HG02840 (cell line): ENCODE measurements at regions not wholly inside any gene's neighbourhood (a gene's known extent, or its start where the extent isn't known, plus 50 kb on each side); places are given as distances from the start of the nearest gene placed in this dataset.
"Not testable (repeated sequence)": the region's sequence is repeated elsewhere in the genome, so short reads cannot be mapped to it uniquely, and the experiment has no call there.

ENCODE experiments used
- ATAC-seq: cut with Tn5 transposase; IDR thresholded peaks from one replicate; pipeline ENCODE4 v1.9.1; 2021; ENCODE audit warnings: mild to moderate bottlenecking, moderate library complexity, moderate number of reproducible peaks; ENCODE audit not compliant: unreplicated experiment, low FRiP score

DNA sequence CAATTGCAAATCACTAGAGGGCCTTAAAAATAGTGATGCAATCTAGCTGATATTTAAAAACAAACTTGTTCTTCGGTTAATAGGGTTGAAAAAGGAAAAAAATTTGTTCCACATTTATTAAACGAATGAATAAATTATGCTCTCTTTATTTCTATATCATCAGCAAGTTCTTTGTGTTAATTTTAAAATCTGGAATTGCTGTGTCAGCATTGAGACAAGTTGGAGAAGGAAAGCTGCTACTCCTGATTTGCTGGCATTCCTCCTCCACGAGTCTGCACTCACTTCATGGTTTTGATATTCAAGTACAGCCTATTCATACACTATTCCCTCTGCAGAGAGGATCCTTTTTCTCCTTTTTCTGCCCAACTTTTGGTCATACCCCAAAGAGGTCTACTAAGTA is 117.6 kb downstream of the MRPL39 start:
- no peak for ATAC-seq

DNA sequence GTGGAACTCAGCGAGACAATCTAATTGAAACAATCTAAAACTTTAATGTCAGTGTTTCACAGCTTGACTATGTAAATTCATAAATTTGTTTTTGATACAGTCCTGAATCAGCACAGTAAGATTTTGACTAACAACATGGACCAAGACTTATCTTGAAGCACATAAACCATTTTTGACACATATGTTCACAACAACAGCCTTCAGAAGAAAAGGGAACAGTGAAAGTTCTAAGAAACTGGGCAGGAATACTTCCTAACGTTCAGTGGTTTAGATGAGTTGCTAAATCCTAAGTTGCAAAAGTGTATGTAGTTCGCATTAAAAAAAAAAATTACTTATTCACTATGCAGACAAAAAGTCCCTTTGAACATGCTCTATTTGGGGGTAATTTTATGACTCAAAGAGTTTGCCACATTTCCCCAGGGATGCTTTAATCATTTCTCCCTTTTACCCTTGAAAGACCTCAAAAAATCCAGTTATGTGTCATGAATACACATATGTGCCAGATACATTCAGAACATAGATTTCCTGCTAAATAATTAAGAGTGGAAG is 120.2 kb downstream of the MRPL39 start:
- ATAC-seq = peak; percentile 71

DNA sequence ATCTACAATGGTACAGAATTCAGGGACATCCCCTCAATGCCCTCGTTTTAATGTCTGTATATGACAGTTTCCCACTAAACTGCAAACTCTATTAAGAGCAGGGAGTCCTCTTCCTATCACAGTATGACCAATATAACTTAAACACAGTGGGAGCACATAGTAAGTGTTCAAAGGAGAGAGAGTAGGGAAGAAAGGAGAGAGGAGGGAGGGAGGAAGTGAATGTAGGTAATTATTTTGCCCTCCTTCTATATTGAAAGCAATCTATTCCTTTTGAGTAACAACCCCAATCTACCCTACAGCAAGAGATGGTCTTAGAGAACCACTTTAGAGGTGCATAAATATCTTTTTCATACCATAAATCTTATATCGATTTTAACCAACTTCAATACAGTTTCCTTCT is 121.4 kb downstream of the MRPL39 start:
- no peak for ATAC-seq

DNA sequence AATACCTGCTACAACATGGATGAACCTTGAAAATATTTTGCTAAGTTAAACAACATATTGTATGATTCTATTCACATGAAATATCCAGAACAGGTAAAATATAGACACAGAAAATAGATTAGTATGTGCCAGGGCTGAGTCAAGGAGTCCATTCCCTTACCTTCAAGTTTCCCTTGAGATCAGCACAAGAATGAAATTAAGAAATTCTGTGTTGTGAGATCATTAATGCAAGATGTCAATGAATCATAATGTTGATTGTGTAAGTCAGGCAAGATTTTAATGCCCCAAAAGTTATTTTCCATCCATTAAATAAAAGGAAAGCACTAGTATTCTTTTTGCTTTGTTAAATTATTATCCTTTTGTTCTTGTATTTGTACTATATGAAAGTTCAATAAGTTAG is 139.4 kb downstream of the MRPL39 start:
- ATAC-seq = no peak

DNA sequence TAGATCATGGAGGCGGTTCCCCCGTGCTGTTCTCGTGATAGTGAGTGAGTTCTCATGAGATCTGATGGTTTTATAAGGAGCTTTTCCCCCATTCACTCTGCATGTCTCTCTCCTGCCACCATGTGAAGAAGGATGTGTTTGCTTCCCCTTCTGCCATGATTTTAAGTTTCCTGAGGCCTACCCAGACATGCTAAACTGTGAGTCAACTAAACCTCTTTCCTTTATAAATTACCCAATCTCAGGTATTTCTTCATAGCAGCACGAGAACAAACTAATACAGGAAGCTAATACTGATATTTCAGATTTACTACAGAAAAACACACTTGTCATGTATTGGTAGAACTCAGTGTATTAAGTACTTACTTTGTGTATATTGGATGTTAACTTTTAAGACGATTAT is 140.2 kb downstream of the MRPL39 start:
- not testable (repeated sequence) for ATAC-seq

DNA sequence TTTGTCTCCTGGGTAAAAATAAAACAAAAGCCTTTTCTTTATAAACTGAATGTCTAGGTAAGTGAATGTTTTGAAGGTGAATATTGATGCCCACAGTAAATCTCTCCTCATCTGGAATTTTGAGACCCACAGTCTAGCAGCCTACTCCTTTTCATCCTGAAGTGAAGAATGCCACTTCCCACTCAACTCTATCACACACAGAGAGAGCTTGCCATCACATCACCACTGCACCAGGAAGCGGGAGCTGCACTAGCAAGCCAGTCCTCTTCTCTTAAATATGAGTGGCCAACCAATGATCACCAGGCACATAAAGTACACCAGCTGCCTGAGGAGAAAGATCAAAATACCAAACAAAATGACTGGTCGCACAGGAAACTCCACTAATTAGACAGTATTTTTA is 140.8 kb downstream of the MRPL39 start:
- no peak for ATAC-seq

DNA sequence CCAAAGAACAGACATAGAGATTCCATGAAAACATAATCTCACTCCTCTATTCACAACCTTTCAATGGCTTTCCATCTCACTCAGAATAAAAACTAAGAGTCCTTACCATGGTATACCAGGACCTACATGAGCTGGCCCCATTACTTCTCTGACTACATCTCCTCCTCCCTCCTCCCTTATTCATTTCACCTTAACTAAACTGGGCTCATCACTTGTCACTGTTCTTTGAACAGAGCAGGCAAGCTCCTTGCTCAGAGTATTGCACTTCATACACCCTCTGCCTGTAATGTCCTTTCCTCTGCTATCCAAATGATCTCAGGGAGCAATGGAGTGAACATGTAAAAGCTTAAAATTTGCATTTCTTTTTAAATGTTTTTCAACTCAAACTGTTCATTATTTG is 142.0 kb downstream of the MRPL39 start:
- ATAC-seq = no peak

DNA sequence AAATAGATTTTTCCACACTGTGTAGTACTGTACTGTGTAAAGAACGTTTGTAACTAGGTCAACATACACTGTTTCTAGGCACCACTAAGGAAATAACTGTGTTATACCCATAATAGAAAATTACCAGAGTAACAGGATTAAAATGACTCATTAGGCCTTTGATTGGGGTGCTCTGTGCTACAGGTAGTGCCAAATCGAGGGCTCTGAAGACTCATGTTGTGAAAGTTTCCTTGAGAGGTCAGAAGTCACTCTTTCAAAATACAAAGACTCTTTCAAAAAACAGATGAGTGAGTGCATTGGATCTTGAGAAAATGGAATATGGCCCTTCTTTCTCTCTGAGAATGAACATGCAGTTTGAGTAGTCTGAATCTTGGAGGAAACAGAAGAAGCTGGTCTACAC is 143.0 kb downstream of the MRPL39 start:
- ATAC-seq = no peak

DNA sequence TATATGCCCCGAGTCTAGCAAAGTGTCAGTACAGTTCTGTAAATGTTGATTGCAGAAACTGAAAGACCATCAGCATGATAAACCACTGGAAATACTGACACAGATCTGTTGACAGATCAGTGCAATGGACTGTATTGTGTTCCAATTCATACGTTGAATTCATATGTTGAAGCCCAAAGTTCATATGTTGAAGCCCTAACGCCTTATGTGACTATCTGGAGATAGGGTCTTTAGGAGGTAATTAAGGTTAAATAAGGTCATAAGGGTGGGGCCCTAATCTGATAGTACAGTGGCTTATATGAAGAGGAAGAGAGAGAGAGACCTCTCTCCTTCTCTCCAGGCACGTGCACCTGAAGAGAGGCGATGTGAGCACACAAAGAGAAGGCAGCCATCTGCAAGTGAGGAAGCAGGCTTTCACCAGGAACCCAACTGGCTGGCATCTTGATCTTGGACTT is 144.7 kb downstream of the MRPL39 start:
- no peak for ATAC-seq

DNA sequence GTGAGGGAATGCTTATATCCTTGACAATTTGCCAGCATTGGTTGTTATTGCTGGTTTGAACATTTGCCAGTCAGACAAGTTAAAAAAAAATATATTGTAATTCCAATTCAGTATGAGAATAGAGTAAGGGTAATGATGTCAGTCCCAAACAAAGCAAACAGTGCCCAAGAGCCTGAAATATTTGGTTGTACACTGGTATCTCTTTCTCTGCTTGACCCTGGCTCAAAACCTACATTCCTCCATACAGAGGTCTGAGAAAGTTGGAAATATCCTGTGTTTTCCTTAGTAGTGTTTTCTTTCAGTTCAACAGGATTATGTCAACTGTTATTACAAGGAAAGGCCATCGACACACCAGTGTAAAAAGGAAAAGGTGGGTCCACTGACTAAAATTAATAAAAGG is 145.6 kb downstream of the MRPL39 start:
- ATAC-seq = no peak

DNA sequence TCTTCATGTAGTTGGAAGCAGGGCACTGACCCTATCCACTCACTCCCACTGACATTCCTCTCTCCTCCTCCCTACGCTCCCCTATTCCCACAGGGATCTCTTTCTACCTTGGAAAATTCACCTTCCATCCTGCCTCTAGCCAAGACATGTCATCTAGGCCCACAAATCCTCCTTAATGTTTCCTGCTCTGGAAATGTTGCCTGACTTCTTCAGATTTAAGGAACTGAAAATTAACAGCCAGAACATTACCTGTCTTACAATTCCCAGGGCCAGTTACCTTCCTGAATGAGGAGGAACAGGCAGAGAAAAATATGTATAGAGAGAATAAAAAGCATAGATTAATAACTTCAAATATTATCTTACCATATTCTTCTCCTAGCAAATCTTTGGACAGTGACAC is 147.3 kb downstream of the MRPL39 start:
- ATAC-seq = no peak

DNA sequence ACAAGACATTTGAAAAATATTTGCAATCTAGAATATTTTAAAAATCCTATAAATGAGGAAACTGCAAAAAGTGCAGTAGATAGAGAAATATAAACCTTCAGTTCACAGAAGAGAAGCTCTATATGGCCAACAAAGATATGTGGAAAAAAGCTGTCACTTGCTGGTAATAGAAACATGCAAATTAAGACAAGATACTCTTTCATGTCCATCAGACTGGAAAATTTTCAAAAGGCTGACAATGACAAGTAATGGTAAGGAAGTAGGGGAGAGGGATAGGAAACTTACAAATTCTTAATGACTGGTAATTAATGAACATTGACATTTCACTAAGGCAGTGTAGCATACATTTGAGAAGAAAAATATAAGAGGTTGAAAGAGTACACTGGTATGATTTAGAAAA is 147.9 kb downstream of the MRPL39 start:
- ATAC-seq = no peak

DNA sequence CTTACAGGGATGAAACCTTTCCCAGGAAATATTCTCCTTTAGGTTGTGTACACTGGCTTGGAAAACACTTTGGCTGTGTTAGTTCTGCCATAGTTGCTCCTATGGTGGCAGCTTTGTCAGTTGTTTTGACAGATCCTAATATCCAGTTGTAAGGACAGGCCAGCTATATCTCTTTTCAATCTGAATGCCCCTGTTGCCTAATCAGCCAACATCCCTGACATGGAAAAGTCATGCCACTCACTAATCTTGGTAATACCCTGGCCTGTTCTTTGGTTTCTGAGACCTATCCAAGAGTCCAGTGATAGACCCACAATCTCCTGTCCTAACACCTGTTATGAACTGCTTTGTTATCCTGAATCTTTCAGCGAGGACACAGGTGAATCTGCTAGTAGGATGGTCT is 148.8 kb downstream of the MRPL39 start:
- no peak for ATAC-seq

DNA sequence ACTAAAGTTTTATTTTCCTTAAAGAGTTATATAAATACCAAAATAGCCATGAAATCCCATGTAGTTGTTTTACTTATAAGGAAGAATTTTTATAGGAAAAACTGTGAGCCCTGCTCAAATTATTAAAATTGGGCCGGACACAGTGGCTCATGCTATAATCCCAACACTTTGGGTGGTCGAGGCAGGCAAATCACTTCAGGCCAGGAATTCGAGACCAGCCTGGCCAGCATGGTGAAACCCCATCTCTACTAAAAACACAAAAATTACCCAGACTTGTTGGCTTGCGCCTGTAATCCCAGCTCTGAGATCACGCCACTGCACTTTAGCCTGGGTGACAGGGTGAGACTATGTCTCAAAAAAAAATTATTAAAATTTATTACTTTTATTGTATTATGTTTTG is 149.3 kb downstream of the MRPL39 start:
- ATAC-seq = no peak

DNA sequence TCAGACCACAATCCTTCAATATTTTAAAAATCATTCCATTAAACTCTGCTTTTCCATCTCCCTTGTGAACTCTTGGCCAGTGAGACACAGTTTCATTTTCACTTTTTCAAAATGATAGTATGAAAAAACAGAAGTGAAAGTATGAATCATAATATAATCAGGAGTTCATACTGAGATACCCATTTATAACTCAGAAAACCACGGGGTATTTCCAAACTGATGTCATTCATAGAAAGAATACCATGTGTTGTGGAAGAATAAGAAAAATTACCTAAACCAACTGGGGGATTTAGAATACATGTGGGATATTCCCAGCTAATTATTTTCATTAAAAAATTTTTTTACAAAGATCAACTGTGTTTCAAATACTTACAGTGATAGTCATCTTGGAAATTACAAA is 149.9 kb downstream of the MRPL39 start:
- ATAC-seq = no peak

DNA sequence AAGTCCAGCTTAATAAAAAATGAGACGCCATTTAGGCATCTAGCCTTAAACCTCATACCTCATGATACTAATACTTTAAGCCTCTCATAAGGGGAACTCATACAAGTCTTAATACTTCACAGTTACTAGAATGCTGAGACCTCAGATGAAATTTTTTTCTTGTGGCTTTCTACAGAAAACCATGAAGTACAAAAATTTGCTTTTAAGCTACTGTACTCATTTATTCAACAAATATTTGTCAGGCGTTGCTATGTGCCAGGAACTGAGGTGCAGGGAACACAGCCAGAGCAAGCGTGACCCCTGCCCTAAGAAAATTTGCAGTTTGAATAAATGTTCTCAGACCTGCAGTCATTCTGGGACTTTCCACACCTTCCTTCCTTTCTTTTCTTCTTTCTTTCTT is 150.6 kb downstream of the MRPL39 start:
- ATAC-seq = no peak

DNA sequence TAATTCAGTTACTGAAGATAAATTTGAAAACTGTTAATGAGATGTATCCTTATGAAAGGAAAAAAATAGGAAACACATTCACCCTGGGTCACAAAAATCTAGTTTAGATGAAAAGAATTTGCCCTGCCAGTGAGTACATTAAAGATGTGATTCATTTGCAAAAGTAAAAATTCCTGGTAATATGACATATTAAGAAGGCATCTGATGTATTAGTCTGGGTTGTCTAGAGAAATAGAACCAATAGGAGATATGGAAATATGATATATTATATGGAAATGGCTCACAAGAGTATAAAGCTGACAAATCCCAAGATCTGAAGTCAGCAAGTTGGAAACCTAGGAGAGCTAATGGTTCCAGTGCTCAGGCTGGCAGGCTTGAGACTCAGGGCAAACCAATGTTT is 153.8 kb downstream of the MRPL39 start:
- no peak for ATAC-seq

DNA sequence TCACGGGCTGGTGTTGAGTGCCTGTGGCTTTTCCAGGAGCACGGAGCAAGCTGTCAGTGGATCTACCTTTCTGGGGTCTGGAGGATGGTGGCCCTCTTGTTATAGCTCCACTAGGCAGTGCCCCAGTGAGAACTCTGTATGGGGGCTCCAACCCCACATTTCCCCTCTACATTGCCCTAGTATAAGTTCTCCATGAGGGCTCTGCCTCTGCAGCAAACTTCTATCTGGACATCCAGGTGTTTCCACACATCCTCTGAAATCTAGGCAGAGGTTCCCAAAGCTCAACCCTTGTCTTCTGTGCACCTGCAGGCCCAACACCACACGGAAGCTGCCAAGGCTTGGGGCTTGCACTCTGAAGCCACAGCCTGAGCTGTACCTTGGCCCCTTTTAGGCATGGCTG is 157.3 kb downstream of the MRPL39 start:
- ATAC-seq = no peak

DNA sequence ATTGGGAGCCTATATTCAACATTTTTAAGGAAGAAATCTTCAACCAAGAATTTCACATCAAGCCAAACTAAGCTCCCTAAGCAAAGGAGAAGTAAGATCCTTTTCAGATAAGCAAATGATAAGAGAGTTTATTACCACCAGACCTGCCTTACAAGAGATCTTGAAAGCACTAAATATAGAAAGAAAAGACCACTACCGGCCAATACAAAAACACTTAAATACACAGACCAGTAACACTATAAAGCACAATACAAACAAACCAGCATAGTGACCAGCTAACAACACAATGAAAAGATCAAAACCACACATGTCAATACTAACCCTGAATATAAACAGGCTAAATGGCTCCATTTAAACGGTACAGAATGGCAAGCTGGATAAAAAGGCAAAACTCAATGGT is 165.4 kb downstream of the MRPL39 start:
- ATAC-seq = no peak

DNA sequence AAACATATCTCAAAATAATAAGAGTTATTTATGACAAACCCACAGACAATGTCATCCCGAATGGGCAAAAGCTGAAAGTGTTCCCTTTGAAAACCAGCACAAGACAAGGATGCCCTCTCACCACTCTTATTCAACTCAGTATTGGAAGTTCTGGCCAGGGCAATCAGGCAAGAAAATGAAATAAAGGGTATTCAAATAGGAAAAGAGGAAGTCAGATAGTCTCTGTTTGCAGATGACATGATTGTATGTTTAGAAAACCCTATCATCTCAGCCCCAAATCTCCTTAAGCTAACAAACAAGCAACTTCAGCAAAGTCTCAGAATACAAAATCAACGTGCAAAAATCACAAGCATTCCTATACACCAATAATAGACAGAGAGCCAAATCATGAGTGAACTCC is 169.8 kb downstream of the MRPL39 start:
- ATAC-seq = not testable (repeated sequence)

DNA sequence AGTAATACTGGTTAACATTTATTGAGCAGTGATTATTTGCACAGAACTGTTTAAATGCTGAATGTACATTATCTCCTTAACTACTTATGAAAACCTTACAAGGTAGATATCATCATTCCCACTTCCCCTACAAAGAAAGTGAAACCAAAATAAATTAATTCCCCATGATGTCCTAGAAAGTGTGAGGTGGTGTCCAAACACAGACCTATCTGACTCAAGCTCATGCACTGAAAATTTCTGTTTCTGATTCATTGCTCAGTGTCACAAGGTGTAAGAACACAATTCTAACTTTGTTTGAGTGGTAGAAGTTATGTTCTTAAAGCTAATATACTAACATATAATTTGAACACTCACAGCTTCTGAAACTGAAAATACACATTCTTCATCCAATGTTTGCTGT is 178.7 kb downstream of the MRPL39 start:
- ATAC-seq = peak; percentile 53

DNA sequence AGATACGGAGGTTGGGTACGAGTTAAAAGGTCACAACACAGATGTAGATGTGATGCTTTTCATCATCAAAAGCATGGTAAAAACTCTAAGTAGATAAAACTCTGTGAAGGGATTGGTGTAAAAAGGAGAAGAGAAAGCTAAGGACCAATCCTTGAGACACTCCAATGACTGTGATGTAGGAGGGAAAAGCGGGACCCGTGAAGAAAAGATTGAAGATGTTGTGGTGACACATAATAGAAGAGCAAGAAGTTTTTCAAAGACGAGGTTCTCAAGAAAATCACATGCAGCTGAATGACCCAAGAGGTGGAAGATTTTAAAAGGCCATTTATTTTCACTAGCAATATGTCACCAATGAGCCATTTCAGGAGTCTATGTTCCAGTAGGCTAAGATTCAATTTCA is 179.5 kb downstream of the MRPL39 start:
- ATAC-seq = no peak

DNA sequence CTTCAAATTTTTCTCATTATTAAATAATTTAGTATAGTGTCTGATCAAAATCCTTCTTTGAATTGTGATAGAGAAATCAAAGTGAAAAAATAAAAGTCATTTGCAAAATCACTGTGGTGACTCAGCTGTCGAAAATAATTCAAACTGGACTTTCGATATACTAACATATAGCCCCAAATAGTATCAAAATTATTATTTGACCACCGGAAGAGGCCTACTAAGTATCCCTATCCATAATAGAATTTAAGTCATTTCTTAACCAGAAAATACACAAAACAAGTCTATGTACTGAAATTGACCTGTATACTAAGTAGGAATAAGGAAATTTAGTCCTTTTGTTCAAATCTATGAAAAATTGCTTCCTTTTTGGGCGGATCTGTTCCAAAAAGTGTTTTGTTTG is 180.7 kb downstream of the MRPL39 start:
- ATAC-seq = no peak
